ENCODE measurements at regions not wholly inside any gene's neighbourhood (a gene's known extent, or its start where the extent isn't known, plus 50 kb on each side); places are given as distances from the start of the nearest gene placed in this dataset.

- no peak for DNase-seq (ENCODE audit: low read depth)
Observed at GRCh38 chr2:81706856-81707255, 1402.3 kb upstream of the LRRTM1 start.

GRCh38 chr2:81703831-81704230, 1399.3 kb upstream of the LRRTM1 start:
- DNase-seq (ENCODE audit: low read depth), result no peak

GRCh38 chr2:81692566-81692965, 1388.0 kb upstream of the LRRTM1 start:
- no peak for DNase-seq (ENCODE audit: low read depth)

GRCh38 chr2:81675641-81676040, 1371.1 kb upstream of the LRRTM1 start:
- no peak for DNase-seq (ENCODE audit: low read depth)

GRCh38 chr2:81672923-81673322, 1368.4 kb upstream of the LRRTM1 start:
- DNase-seq (ENCODE audit: low read depth), result no peak

- no peak for DNase-seq (ENCODE audit: low read depth)
Observed at GRCh38 chr2:81672516-81672915, 1368.0 kb upstream of the LRRTM1 start.

- DNase-seq (ENCODE audit: low read depth), result no peak
Observed at GRCh38 chr2:81670885-81671284, 1366.3 kb upstream of the LRRTM1 start.

GRCh38 chr2:81661081-81661480, 1356.5 kb upstream of the LRRTM1 start:
- no peak for DNase-seq (ENCODE audit: low read depth)

- DNase-seq (ENCODE audit: low read depth), result no peak
Observed at GRCh38 chr2:81658227-81658626, 1353.7 kb upstream of the LRRTM1 start.

- no peak for DNase-seq (ENCODE audit: low read depth)
Observed at GRCh38 chr2:81650048-81650971, 1345.8 kb upstream of the LRRTM1 start.

- no peak for DNase-seq (ENCODE audit: low read depth)
Observed at GRCh38 chr2:81648806-81649205, 1344.3 kb upstream of the LRRTM1 start.

GRCh38 chr2:81648370-81648769, 1343.8 kb upstream of the LRRTM1 start:
- no peak for DNase-seq (ENCODE audit: low read depth)

- DNase-seq (ENCODE audit: low read depth), result no peak
Observed at GRCh38 chr2:81647715-81648230, 1343.2 kb upstream of the LRRTM1 start.

- no peak for DNase-seq (ENCODE audit: low read depth)
Observed at GRCh38 chr2:81645745-81646301, 1341.3 kb upstream of the LRRTM1 start.

GRCh38 chr2:81644189-81644588, 1339.6 kb upstream of the LRRTM1 start:
- DNase-seq (ENCODE audit: low read depth), result no peak

GRCh38 chr2:81624825-81625224, 1320.3 kb upstream of the LRRTM1 start:
- DNase-seq (ENCODE audit: low read depth), result no peak

GRCh38 chr2:81600088-81600487, 1295.5 kb upstream of the LRRTM1 start:
- no peak for DNase-seq (ENCODE audit: low read depth)

GRCh38 chr2:81598453-81598852, 1293.9 kb upstream of the LRRTM1 start:
- DNase-seq (ENCODE audit: low read depth), result no peak

- no peak for DNase-seq (ENCODE audit: low read depth)
Observed at GRCh38 chr2:81589406-81589805, 1284.9 kb upstream of the LRRTM1 start.

- no peak for DNase-seq (ENCODE audit: low read depth)
Observed at GRCh38 chr2:81583311-81584108, 1279.0 kb upstream of the LRRTM1 start.

GRCh38 chr2:81576713-81577112, 1272.2 kb upstream of the LRRTM1 start:
- no peak for DNase-seq (ENCODE audit: low read depth)

- no peak for DNase-seq (ENCODE audit: low read depth)
Observed at GRCh38 chr2:81551040-81551634, 1246.6 kb upstream of the LRRTM1 start.

Data from HS-27A (cell line).